ENCODE measurements at regions not wholly inside any gene's neighbourhood (a gene's known extent, or its start where the extent isn't known, plus 50 kb on each side); places are given as distances from the start of the nearest gene placed in this dataset.

DNA sequence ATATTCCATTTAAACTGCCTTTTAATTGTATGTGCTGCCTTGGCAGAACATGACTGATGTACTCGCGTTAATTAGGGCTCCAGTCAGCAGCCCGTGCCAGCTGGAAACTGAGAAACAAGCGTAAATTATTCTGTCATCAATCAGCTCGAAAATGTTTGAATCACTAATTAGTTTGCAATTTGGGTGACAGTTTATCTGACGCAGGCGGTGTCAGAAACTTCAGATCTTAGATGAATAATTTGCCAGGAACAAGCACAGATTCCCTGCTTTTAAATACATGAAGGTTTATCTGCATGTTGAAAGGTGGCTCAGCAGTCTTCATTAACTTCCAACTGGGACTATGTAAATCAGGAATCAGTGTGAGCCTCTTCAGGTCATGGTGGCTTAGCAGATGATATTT is 176.0 kb upstream of the TLE4 start:
- Histone ChIP-seq H3K27ac (no peak overlapping the region), H3K36me3 (no peaks in the 10 kb centered on the region), H3K4me1 (no peaks in the 10 kb centered on the region), H3K27me3 (no peaks in the 10 kb centered on the region), H3K4me3 (no peak overlapping the region), H3K9ac (no peak overlapping the region), H3K4me2 (no peak overlapping the region), H4K20me1 (no peaks in the 10 kb centered on the region), H3K9me3 (no peaks in the 10 kb centered on the region)
- TF ChIP-seq Cebpa-rat (IDR thresholded peaks at IDR 0.05): no peak

- no peak for TF ChIP-seq Cebpa-rat (IDR thresholded peaks at IDR 0.05)
- H4K20me1 ChIP-seq: no peaks in the 10 kb centered on the region
- no peak overlapping the region for H3K27ac ChIP-seq
- H3K27me3 ChIP-seq: no peaks in the 10 kb centered on the region
- H3K4me3 ChIP-seq: no peak overlapping the region
- H3K4me1 ChIP-seq: no peaks in the 10 kb centered on the region
- H3K9ac ChIP-seq: no peak overlapping the region
- no peaks in the 10 kb centered on the region for H3K36me3 ChIP-seq
- H3K4me2 ChIP-seq: no peak overlapping the region
- no peaks in the 10 kb centered on the region for H3K9me3 ChIP-seq
These were observed 175.6 kb upstream of the TLE4 start for GRCh38 chr9:79396168-79396567.

- no peaks in the 10 kb centered on the region for H3K4me1 ChIP-seq
- no peaks in the 10 kb centered on the region for H3K9me3 ChIP-seq
- H3K36me3 ChIP-seq: no peaks in the 10 kb centered on the region
- no peak for TF ChIP-seq Cebpa-rat (IDR thresholded peaks at IDR 0.05)
- H4K20me1 ChIP-seq: no peaks in the 10 kb centered on the region
- H3K4me2 ChIP-seq: no peak overlapping the region
- H3K9ac ChIP-seq: no peak overlapping the region
- H3K27me3 ChIP-seq: no peaks in the 10 kb centered on the region
- no peak overlapping the region for H3K4me3 ChIP-seq
- no peak overlapping the region for H3K27ac ChIP-seq
These were observed 168.3 kb upstream of the TLE4 start for GRCh38 chr9:79403495-79403894.

- no peak overlapping the region for H3K9ac ChIP-seq
These were observed 163.6 kb upstream of the TLE4 start for GRCh38 chr9:79408200-79408599.

GRCh38 chr9:79408617-79409016 is 163.1 kb upstream of the TLE4 start:
- Histone ChIP-seq H3K4me2 (no peak overlapping the region), H3K27ac (no peak overlapping the region), H3K9ac (no peak overlapping the region)

More at GRCh38 chr9:79408200-79408599, 163.6 kb upstream of the TLE4 start:
- H3K36me3 ChIP-seq: no peaks in the 10 kb centered on the region
- H3K27me3 ChIP-seq: no peaks in the 10 kb centered on the region
- H3K9me3 ChIP-seq: no peaks in the 10 kb centered on the region
- no peaks in the 10 kb centered on the region for H4K20me1 ChIP-seq
- no peak overlapping the region for H3K27ac ChIP-seq
- TF ChIP-seq Cebpa-rat (IDR thresholded peaks at IDR 0.05): no peak
- no peak overlapping the region for H3K4me3 ChIP-seq
- H3K4me1 ChIP-seq: no peaks in the 10 kb centered on the region
- no peak overlapping the region for H3K4me2 ChIP-seq

DNA sequence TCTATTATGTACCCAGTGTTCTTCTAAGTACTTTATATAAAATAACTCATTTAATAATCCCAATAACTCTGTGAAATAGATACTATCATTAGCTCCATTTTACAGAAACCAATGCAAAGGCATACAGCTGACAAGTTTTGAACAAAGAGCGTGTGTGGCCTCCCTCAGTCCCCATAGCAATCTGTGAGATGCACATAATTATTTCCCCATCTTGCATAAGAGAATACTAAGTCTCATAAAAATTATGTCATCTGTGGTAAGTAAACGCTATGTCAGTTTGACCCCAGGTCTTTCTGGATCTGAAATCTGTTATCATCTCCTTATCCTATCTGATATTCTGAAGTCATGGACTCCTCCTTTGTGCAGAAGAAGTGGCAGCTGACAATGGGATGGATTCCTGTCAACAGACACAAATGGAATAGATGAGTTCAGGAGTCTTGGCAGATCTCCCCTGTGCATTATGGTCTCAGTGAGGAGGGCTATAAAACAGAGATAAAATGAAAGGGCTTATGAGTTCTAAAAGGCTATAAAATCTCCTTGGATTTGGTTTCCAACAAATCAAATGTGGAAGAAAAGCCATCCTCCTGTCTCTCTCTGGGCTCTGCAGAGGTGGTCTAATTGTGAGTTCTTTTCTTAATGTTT is 162.5 kb upstream of the TLE4 start:
- no peaks in the 10 kb centered on the region for H3K9me3 ChIP-seq
- H3K4me3 ChIP-seq: no peak overlapping the region
- no peaks in the 10 kb centered on the region for H3K27me3 ChIP-seq
- no peaks in the 10 kb centered on the region for H4K20me1 ChIP-seq
- H3K36me3 ChIP-seq: no peaks in the 10 kb centered on the region
- no peak overlapping the region for H3K4me2 ChIP-seq
- no peak overlapping the region for H3K27ac ChIP-seq
- H3K4me1 ChIP-seq: no peaks in the 10 kb centered on the region
- no peak overlapping the region for H3K9ac ChIP-seq
- TF ChIP-seq Cebpa-rat (IDR thresholded peaks at IDR 0.05): no peak

More at GRCh38 chr9:79408617-79409016, 163.1 kb upstream of the TLE4 start:
- H3K9me3 ChIP-seq: no peaks in the 10 kb centered on the region
- H4K20me1 ChIP-seq: no peaks in the 10 kb centered on the region
- no peaks in the 10 kb centered on the region for H3K27me3 ChIP-seq
- no peaks in the 10 kb centered on the region for H3K4me1 ChIP-seq
- H3K4me3 ChIP-seq: no peak overlapping the region
- no peak for TF ChIP-seq Cebpa-rat (IDR thresholded peaks at IDR 0.05)
- no peaks in the 10 kb centered on the region for H3K36me3 ChIP-seq

DNA sequence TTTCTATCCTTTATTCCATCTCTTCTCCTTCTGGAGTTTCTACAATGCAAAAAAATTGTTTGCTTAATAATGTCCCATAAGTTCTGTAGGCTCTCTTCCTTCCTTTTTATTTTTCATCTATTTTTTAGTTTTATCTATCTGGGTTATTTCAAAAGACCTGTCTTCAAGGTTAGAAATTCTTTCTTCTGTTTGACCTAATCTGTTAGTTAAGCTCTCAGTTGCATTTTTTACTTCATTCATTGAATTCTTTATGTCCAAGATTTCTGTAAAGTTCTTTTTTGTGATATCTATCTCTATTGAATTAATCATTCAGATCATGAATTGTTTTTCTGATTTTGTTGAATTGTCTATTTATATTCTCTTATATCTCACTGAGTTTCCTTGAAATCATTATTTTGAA is 145.9 kb upstream of the TLE4 start:
- H3K36me3 ChIP-seq: no peaks in the 10 kb centered on the region
- no peak overlapping the region for H3K4me2 ChIP-seq
- no peaks in the 10 kb centered on the region for H4K20me1 ChIP-seq
- no peaks in the 10 kb centered on the region for H3K4me1 ChIP-seq
- TF ChIP-seq Cebpa-rat (IDR thresholded peaks at IDR 0.05): no peak
- no peaks in the 10 kb centered on the region for H3K27me3 ChIP-seq
- no peak overlapping the region for H3K9ac ChIP-seq
- H3K9me3 ChIP-seq: peaks cover 26% of the 10 kb centered on the region
- no peak overlapping the region for H3K27ac ChIP-seq
- no peak overlapping the region for H3K4me3 ChIP-seq

DNA sequence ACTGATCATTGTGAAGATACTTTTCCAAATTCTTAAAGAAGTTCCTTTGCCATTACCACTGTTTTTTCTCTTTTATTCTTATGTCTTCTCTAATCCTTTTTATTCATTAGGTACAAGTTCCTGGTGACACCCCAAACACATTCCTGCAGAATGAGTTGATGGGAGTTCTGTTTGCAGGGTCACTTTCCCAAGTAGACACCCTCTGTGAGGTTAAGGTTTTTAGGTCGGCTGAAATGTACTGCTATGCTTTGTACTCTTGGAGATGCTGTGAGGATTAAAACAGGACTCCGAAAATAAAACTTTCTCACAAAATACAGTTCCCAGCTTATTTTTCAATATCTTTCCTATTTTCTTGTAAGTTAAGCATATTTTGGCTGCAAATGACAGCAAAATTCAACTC is 143.3 kb upstream of the TLE4 start:
- no peak overlapping the region for H3K4me2 ChIP-seq
- H3K27me3 ChIP-seq: no peaks in the 10 kb centered on the region
- H3K9me3 ChIP-seq: peaks cover 26% of the 10 kb centered on the region
- no peak overlapping the region for H3K9ac ChIP-seq
- H3K36me3 ChIP-seq: no peaks in the 10 kb centered on the region
- H3K27ac ChIP-seq: no peak overlapping the region
- no peak for TF ChIP-seq Cebpa-rat (IDR thresholded peaks at IDR 0.05)
- H4K20me1 ChIP-seq: no peaks in the 10 kb centered on the region
- no peak overlapping the region for H3K4me3 ChIP-seq
- H3K4me1 ChIP-seq: no peaks in the 10 kb centered on the region

GRCh38 chr9:79430619-79431018 is 141.1 kb upstream of the TLE4 start:
- H3K27me3 ChIP-seq: no peaks in the 10 kb centered on the region

DNA sequence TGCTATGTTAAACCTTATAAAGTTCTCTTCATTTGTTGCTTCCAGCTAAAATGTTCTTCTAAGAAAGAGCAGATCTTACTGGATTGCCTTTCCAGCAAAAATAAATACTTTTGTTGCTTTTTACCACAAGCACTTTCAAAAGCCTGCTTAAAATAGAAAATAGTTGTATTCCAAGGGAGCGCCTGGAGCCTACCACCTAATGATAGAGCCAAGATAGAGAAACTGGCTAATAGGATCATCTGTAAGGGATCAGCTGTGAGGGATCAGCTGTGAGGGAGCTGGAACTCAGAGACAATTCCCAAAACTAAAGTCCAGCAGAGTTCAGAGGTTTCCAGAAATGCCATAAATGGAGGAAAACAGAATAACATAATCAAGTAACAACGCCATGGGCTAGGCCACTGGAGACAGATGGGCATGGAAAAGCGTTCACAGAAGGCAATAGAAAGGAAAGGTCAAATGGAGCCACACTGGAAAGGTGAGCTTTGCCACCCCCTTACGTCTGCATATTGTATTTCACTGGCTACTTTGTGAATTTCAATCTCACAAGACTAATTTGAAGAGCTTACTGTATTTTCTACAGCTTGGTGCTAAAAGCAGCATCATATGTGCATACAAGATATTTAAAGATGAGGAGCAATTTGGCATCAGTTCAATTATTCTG is 140.6 kb upstream of the TLE4 start:
- no peak for TF ChIP-seq Cebpa-rat (IDR thresholded peaks at IDR 0.05)
- no peak overlapping the region for H3K27ac ChIP-seq

More at GRCh38 chr9:79430619-79431018, 141.1 kb upstream of the TLE4 start:
- Histone ChIP-seq H3K9ac (no peak overlapping the region), H3K9me3 (peaks cover 14% of the 10 kb centered on the region), H3K4me1 (no peaks in the 10 kb centered on the region), H4K20me1 (no peaks in the 10 kb centered on the region), H3K27ac (no peak overlapping the region), H3K4me2 (no peak overlapping the region), H3K36me3 (no peaks in the 10 kb centered on the region), H3K4me3 (no peak overlapping the region)
- TF ChIP-seq Cebpa-rat (IDR thresholded peaks at IDR 0.05): no peak

More for the DNA sequence above, 140.6 kb upstream of the TLE4 start:
- Histone ChIP-seq H3K36me3 (no peaks in the 10 kb centered on the region), H3K4me1 (no peaks in the 10 kb centered on the region), H3K27me3 (no peaks in the 10 kb centered on the region), H3K4me2 (no peak overlapping the region), H3K9ac (no peak overlapping the region), H3K9me3 (peaks cover 12% of the 10 kb centered on the region), H3K4me3 (no peak overlapping the region), H4K20me1 (no peaks in the 10 kb centered on the region)

Data from BLaER1 (cell line).